ENCODE measurements at regions not wholly inside any gene's neighbourhood (a gene's known extent, or its start where the extent isn't known, plus 50 kb on each side); places are given as distances from the start of the nearest gene placed in this dataset.

DNA sequence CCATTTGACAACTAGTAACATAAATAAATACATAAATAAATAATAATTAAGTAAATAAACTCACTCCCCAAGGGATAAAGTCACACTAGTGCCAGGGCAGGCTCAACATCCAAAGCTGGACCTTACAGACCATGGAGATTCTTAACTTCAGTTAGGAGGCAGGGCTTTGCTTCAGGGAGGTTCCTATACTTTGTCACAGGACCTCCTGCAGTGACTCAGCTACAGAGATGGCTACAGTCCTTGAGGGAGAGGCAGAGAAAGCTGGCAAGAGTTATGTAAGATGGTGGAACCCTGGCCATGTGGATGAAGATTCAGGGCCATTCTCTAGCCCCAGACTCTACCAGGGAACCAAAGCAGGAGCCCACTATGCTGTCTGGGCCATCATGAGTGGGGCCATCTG, 74.1 kb upstream of the CADM1 start:
- TF ChIP-seq, protein P1, sequence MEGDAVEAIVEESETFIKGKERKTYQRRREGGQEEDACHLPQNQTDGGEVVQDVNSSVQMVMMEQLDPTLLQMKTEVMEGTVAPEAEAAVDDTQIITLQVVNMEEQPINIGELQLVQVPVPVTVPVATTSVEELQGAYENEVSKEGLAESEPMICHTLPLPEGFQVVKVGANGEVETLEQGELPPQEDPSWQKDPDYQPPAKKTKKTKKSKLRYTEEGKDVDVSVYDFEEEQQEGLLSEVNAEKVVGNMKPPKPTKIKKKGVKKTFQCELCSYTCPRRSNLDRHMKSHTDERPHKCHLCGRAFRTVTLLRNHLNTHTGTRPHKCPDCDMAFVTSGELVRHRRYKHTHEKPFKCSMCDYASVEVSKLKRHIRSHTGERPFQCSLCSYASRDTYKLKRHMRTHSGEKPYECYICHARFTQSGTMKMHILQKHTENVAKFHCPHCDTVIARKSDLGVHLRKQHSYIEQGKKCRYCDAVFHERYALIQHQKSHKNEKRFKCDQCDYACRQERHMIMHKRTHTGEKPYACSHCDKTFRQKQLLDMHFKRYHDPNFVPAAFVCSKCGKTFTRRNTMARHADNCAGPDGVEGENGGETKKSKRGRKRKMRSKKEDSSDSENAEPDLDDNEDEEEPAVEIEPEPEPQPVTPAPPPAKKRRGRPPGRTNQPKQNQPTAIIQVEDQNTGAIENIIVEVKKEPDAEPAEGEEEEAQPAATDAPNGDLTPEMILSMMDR (IDR thresholded peaks at IDR 0.05) = no peak
- no peak for TF ChIP-seq POLR2A (IDR thresholded peaks at IDR 0.05)
